CD14-positive monocyte (primary cell): ENCODE measurements at regions not wholly inside any gene's neighbourhood (a gene's known extent, or its start where the extent isn't known, plus 50 kb on each side); places are given as distances from the start of the nearest gene placed in this dataset.

Experiments
- DNase-seq, 3 donors: peaks; one replicate each; pipeline ENCODE4 v3.0.0-alpha.2; 2011 to 2022
- H2AFZ ChIP-seq: 2 replicates; pipeline ENCODE4 v1.6.0; 2012; ENCODE audit warnings: mild to moderate bottlenecking, low read depth, low read length, inconsistent platforms; ENCODE audit not compliant: insufficient read depth, poor library complexity, severe bottlenecking
- H3K27ac ChIP-seq, 2 donors: 1 replicate in 1 of 2; 2 replicates in 1 of 2; pipeline ENCODE4 v1.5.1; 2012 to 2013; ENCODE audit warnings: low read length in 2 of 2, control low read depth in 1 of 2, inconsistent platforms in 1 of 2, low read depth in 1 of 2, mild to moderate bottlenecking in 1 of 2
- H3K27me3 ChIP-seq, 2 donors: one replicate each; pipeline versions ENCODE4 v1.6.0 to v1.6.1; 2011 to 2013; ENCODE audit warnings: low read length in 2 of 2; ENCODE audit not compliant: control insufficient read depth in 2 of 2, insufficient read depth in 2 of 2
- H3K36me3 ChIP-seq, 2 donors: replicated peaks in 1 of 2; 1 replicate in 1 of 2; 2 replicates in 1 of 2; pipeline versions ENCODE4 v1.5.1 to v1.6.1; 2012 to 2013; ENCODE audit warnings: low read length in 2 of 2, control low read depth in 1 of 2, inconsistent platforms in 1 of 2, mild to moderate bottlenecking in 1 of 2; ENCODE audit not compliant: insufficient read depth in 2 of 2, control insufficient read depth in 1 of 2
- H3K4me1 ChIP-seq, 2 donors: 1 replicate in 1 of 2; 2 replicates in 1 of 2; pipeline versions ENCODE4 v1.5.1 to v1.6.1; 2012 to 2013; ENCODE audit warnings: low read length in 2 of 2, control low read depth in 1 of 2, inconsistent platforms in 1 of 2, mild to moderate bottlenecking in 1 of 2, moderate library complexity in 1 of 2; ENCODE audit not compliant: insufficient read depth in 2 of 2, control insufficient read depth in 1 of 2
- H3K4me2 ChIP-seq: replicated peaks from 2 replicates; pipeline ENCODE3; 2012; ENCODE audit warnings: low read length, moderate library complexity, mild to moderate bottlenecking; ENCODE audit not compliant: poor library complexity, severe bottlenecking; ENCODE audit errors: extremely low read depth
- H3K4me3 ChIP-seq, 3 experiments: fragments of 200-600 bp in 1 of 3; sonication (generic) in 1 of 3; replicated peaks in 1 of 3; 1 replicate in 2 of 3; 2 replicates in 1 of 3; pipeline ENCODE4 v1.5.1; 2011 to 2013; ENCODE audit warnings: low read length in 3 of 3, mild to moderate bottlenecking in 3 of 3, control low read depth in 2 of 3, low read depth in 2 of 3, inconsistent platforms in 1 of 3, moderate library complexity in 1 of 3
- H3K79me2 ChIP-seq: 2 replicates; pipeline ENCODE4 v1.6.0; 2012; ENCODE audit warnings: mild to moderate bottlenecking, control low read depth, inconsistent platforms, low read length, moderate library complexity; ENCODE audit not compliant: insufficient read depth
- H3K9ac ChIP-seq: 2 replicates; pipeline ENCODE4 v1.6.0; 2017; ENCODE audit warnings: low read length, mild to moderate bottlenecking; ENCODE audit not compliant: insufficient read depth, poor library complexity, severe bottlenecking
- H3K9me3 ChIP-seq, 2 donors: replicated peaks in 1 of 2; 1 replicate in 1 of 2; 2 replicates in 1 of 2; pipeline versions ENCODE4 v1.5.1 to v1.6.1; 2012 to 2013; ENCODE audit warnings: low read length in 2 of 2, control low read depth in 1 of 2; ENCODE audit not compliant: control insufficient read depth in 1 of 2, insufficient read depth in 1 of 2
- H4K20me1 ChIP-seq: 2 replicates; pipeline ENCODE4 v1.6.0; 2012; ENCODE audit warnings: mild to moderate bottlenecking, low read length, control low read depth, moderate library complexity; ENCODE audit not compliant: insufficient read depth
- H3K27ac Mint-ChIP-seq, 7 donors: one replicate each; pipeline ENCODE4 v1.8.0; 2020; ENCODE audit warnings: mild to moderate bottlenecking in 7 of 7, mixed read lengths in 7 of 7, moderate library complexity in 6 of 7, inconsistent platforms in 2 of 7
- H3K27me3 Mint-ChIP-seq, 3 donors: one replicate each; pipeline ENCODE4 v1.8.0; 2021 to 2022; ENCODE audit warnings: low read depth in 3 of 3, mild to moderate bottlenecking in 3 of 3, mixed read lengths in 3 of 3, moderate library complexity in 3 of 3, inconsistent platforms in 1 of 3
- H3K36me3 Mint-ChIP-seq, 2 donors: one replicate each; pipeline ENCODE4 v1.8.0; 2020; ENCODE audit warnings: mixed read lengths in 2 of 2, inconsistent platforms in 1 of 2, mild to moderate bottlenecking in 1 of 2
- H3K4me1 Mint-ChIP-seq: one replicate; pipeline ENCODE4 v1.8.0; 2020; ENCODE audit warnings: mild to moderate bottlenecking, mixed read lengths
- H3K4me3 Mint-ChIP-seq, 2 donors: one replicate each; pipeline ENCODE4 v1.8.0; 2020; ENCODE audit warnings: mild to moderate bottlenecking in 2 of 2, mixed read lengths in 2 of 2, moderate library complexity in 1 of 2
- H3K9me3 Mint-ChIP-seq, 7 donors: one replicate each; pipeline ENCODE4 v1.8.0; 2020 to 2022; ENCODE audit warnings: mixed read lengths in 7 of 7, mild to moderate bottlenecking in 6 of 7, moderate library complexity in 6 of 7, inconsistent platforms in 2 of 7
- WGBS: methylation state at CpG from one replicate; pipeline ENCODE4 v1.1.5; 2013; ENCODE audit warnings: missing lambda C conversion rate; ENCODE audit not compliant: insufficient coverage; 5-methylcytosine and 5-hydroxymethylcytosine counted together
- intact Hi-C, 2 donors: fragments of 100-400 bp; cut with micrococcal nuclease; formaldehyde crosslinking; loops; one replicate each; pipeline versions ENCODE4 v1.15.0 to v1.15.1; 2023
- TF ChIP-seq, protein P1 (sequence below): fragments of 200-600 bp; IDR thresholded peaks from one replicate; pipeline ENCODE4 v1.8.0; 2022; ENCODE audit warnings: antibody characterized with exemption, mild to moderate bottlenecking

GRCh38 chr9:118271331-118271730 is 567.1 kb downstream of the TLR4 start:
- H3K4me3 Mint-ChIP-seq, result no peak overlapping the region
- Histone ChIP-seq H4K20me1 (no peaks in the 10 kb centered on the region), H3K79me2 (no peaks in the 10 kb centered on the region), H3K4me2 (no peak overlapping the region), H3K9ac (no peak overlapping the region), H3K36me3 (no peaks in the 10 kb centered on the region), H3K9me3 (no peaks in the 10 kb centered on the region), H3K27ac (no peak overlapping the region), H3K27me3 (no peaks in the 10 kb centered on the region), H3K4me3 (no peak overlapping the region), H2AFZ (no peak overlapping the region), H3K4me1 (no peaks in the 10 kb centered on the region)
- H3K4me1 Mint-ChIP-seq, result no peaks in the 10 kb centered on the region
- H3K27me3 Mint-ChIP-seq, result no peaks in the 10 kb centered on the region
- DNase-seq, result no peak
- TF ChIP-seq, protein P1, sequence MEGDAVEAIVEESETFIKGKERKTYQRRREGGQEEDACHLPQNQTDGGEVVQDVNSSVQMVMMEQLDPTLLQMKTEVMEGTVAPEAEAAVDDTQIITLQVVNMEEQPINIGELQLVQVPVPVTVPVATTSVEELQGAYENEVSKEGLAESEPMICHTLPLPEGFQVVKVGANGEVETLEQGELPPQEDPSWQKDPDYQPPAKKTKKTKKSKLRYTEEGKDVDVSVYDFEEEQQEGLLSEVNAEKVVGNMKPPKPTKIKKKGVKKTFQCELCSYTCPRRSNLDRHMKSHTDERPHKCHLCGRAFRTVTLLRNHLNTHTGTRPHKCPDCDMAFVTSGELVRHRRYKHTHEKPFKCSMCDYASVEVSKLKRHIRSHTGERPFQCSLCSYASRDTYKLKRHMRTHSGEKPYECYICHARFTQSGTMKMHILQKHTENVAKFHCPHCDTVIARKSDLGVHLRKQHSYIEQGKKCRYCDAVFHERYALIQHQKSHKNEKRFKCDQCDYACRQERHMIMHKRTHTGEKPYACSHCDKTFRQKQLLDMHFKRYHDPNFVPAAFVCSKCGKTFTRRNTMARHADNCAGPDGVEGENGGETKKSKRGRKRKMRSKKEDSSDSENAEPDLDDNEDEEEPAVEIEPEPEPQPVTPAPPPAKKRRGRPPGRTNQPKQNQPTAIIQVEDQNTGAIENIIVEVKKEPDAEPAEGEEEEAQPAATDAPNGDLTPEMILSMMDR, result no peak
- no CpG with 5 or more reads among the region's 3 CpGs for WGBS
- intact Hi-C loops, result no loop called here
- no peak overlapping the region for H3K27ac Mint-ChIP-seq
- H3K9me3 Mint-ChIP-seq, result no peaks in the 10 kb centered on the region
- H3K36me3 Mint-ChIP-seq, result no peaks in the 10 kb centered on the region

GRCh38 chr9:118271936-118272335 is 567.7 kb downstream of the TLR4 start:
- Mint-ChIP-seq H3K4me1 (no peaks in the 10 kb centered on the region), H3K4me3 (no peak overlapping the region), H3K27me3 (no peaks in the 10 kb centered on the region), H3K36me3 (no peaks in the 10 kb centered on the region), H3K9me3 (no peaks in the 10 kb centered on the region), H3K27ac (no peak overlapping the region)
- H3K79me2 ChIP-seq, result no peaks in the 10 kb centered on the region
- WGBS, result no CpG with 5 or more reads among the region's 1 CpG
- no peaks in the 10 kb centered on the region for H3K9me3 ChIP-seq
- no peak overlapping the region for H3K4me3 ChIP-seq
- H2AFZ ChIP-seq, result no peak overlapping the region
- intact Hi-C loops, result no loop called here
- H3K9ac ChIP-seq, result no peak overlapping the region
- no peaks in the 10 kb centered on the region for H3K36me3 ChIP-seq
- H4K20me1 ChIP-seq, result no peaks in the 10 kb centered on the region
- H3K27ac ChIP-seq, result no peak overlapping the region
- H3K27me3 ChIP-seq, result no peaks in the 10 kb centered on the region
- H3K4me1 ChIP-seq, result no peaks in the 10 kb centered on the region
- H3K4me2 ChIP-seq, result no peak overlapping the region
- TF ChIP-seq, protein P1, result no peak
- DNase-seq, result no peak
